HG03039 (cell line): ENCODE measurements at regions not wholly inside any gene's neighbourhood (a gene's known extent, or its start where the extent isn't known, plus 50 kb on each side); places are given as distances from the start of the nearest gene placed in this dataset.
A peak's percentile ranks its signal among the peaks of the same experiment; 100 is the strongest.

Experiments used
- ATAC-seq: cut with Tn5 transposase; IDR thresholded peaks from one replicate; pipeline ENCODE4 v1.9.1; 2021; ENCODE audit warnings: mild to moderate bottlenecking, moderate library complexity; ENCODE audit not compliant: unreplicated experiment

DNA sequence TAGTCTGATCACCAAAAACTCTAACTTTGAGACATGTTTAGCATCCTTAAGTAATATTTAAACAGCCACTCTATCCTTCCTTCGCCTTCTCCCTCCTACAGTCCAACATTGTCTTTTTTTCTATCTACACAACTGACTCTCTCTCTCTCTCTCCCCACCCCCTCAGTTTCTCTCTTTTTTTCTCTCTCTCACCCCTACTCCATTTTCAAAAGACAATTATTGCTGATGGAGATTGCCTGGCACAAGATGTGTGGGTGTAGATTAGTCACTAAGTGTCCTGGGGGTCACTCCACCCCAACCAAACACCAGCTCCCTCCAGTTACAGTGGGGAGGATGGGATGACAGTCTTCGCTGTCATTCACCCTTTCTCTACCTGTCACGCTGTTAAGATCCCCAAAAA, 94.5 kb upstream of the NFIA start:
- no peak for ATAC-seq

DNA sequence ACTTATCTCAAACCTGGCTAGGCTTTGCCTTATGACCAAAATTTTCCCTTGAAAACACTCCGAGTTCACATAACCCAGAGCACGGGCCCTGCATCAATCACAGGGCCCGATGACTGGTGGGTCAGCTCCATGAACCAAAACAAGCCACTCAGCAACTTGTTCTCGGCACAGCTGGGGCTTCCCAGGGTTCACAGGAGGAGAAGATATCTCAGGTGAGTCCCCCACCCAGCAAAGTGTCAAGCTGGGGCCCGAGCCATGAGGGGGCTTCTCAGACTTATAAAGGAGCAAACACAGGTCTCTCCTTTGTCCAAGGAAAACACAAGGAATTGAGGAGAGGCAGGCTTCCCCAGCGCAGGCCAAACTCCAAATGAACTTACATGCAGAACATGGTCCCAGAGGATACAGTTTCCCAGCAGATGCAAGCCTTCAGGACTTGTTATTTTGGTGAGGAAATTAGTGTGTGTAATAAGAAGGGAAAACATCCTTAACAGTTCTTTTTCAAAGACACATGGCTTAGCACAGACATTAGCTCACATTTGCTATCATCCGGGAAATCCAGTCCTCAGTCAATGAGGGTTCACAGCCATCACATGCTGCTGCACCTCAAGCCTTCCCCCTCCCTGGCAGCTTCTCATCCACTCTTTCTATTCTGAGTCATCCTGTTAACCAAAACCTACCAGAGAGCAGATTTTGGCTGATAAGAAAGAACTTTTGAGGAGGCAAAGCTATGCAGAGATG, 98.1 kb upstream of the NFIA start:
- no peak for ATAC-seq

DNA sequence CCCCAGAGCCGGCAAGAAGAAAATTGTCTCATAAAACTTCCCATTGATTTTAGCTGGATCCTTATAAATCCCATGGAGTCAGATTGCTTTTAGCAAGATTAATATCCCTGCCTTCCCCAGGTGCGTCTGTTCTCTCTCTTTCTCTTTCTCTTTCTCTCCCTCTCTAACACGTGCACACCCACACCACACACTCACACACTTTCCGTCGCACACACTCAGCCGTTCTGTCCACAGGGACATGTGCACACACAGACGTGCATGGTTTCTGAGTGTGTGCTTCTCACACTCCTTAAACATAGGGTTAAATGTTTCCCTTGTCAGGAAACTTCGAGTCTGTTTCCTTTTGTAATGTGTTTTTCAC, 98.7 kb upstream of the NFIA start:
- no peak for ATAC-seq

DNA sequence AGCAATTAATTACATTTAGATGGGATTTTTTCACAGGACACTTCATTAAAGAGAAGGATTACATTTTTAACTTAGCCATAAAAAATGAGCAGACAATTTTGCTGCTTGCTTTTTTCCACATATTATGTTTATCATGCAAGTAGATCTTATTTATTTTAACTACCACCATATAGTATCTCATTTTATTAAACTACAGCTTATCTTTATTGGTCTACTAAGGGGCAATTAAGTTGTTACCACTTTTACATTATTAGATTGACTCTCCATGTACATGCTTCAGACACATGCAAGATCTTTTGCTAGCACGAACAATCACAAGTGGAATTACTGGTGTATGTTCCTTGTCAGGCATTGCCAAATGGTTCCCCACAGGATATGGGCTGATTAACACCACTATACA, 99.8 kb upstream of the NFIA start:
- no peak for ATAC-seq

DNA sequence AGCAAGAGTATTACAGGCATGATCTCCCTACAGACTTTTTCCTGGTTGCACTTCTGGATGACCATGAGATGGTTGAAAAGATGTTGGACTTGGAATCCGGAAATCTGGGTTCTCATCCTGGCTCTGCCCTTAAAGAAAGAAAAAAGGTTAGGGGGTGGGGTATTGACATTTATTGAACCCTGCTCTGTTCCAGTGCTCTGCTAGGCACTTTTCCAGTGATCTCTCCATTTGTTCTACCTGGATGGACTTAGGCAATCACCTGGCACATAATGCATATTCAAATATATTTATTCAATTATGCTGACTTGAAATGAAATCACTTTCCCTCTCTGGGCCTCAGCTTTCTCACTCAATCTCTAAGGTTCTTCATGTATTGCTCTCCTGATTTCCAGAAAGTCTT, 101.0 kb upstream of the NFIA start:
- ATAC-seq, result no peak

DNA sequence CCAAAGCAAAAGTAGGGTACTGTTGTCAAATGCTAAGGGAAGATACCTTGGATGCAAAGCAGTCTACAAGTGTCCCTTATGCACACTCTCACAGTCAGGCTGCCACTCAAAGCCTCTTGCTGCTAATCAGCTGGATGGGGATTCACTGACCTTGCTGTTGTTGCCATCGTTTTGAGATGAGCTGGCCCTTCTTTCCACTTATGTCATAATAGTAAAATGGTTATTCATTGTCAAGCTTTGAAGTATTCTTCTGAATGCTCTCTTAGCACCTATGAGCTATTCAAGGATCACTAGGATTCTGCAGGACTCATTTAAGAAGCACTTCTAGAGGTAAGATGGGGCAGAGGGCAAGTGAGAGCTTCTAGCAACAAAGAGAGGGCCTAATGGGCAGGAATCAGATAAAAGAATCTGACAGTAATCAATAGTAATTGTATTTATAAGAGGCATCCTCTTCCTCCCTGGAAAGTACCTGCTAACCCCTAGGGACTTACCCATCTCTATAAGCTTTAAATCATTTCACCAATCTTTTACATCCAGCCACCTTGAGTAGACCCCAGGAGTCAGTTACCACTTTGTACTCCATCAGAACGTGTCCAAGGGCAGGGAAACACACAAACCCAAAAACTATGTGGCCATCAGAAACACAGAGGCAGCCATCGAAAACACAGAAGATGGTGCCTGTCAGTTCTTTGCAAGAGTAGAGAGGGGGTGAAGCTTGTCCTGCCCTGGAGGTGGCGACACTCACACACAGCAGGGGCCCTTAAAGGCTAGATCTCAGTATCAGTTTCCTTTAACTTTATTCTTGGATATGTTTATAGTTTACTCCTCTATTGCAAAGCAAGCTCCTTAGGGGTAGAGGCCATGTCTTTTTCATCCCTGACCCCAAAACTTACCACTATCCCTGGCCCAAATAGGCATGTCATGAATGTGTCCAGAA, 103.7 kb upstream of the NFIA start:
- ATAC-seq, result peak; percentile 76

DNA sequence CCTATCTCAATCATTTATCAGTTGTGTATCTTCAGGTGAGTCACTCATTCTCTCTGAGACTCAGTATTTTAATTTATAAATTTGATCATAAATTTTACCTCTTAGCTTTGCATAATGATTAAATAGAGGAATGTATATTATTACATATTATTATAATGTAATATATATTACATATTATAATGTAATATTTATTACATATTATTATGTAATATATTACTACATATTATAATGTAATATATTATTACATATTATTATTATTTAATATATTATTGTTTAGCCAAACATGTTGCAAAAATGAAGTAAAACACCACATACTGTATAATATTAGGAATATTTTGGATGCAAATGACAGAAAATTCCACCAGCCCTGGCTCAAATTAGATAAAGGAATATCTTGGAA, 104.7 kb upstream of the NFIA start:
- ATAC-seq, result no peak

DNA sequence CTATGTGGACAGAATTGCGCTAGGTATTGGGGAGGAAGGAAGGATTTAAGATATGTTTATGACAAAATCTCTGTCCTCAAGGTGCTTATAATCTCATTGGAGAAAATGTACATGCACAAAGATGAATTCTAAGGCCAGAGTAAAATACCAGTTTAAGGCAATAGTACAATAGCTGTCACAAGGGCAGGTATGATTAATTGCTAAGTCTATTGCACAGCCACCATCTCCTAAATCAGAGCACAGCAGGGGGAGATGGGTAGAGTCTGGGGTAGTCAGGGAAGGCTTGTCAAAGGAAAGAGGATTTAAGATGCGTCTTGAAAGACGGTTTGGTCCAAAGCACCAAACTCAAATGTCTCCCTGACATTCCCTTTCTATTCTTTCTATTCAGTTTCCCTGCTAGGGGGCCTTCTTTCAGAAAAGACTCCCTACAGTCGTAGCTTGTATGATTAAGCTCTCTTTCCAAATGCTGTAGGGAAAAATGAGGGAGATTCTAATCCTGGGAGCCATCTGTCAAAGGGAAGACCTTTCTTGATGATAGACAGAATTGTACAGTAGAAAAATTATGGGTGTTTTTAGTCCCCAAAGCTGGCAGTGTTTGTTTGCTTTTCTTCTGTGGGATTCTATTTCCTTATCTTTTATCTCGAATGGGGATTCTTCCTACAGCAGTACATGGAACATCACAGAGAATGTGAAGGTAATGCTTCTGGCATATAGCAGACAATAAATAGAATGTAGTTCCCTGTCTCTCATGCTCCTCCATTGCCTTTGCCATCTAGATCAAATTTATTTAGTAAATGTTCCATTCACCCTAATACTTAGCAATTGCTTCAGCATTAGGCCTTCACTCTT, 107.6 kb upstream of the NFIA start:
- ATAC-seq, result no peak

DNA sequence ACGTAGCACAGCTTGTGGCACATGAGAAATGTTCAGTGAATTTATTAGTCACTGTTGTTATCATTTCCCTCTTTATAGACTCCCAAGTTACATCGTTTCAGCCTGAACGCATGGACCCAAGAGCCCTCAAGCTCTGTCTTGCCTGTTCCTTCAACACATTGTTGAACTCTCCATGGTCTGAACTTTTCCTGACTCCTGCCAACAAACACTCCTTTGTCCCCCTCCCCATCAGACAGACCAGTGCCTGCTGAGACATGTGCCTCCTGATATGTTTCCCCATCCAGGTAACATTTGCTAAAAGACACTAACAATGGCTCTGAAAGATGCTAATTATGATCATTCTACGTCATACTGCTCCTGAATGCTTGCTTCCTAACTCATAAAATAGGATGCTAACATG, 108.7 kb upstream of the NFIA start:
- no peak for ATAC-seq

DNA sequence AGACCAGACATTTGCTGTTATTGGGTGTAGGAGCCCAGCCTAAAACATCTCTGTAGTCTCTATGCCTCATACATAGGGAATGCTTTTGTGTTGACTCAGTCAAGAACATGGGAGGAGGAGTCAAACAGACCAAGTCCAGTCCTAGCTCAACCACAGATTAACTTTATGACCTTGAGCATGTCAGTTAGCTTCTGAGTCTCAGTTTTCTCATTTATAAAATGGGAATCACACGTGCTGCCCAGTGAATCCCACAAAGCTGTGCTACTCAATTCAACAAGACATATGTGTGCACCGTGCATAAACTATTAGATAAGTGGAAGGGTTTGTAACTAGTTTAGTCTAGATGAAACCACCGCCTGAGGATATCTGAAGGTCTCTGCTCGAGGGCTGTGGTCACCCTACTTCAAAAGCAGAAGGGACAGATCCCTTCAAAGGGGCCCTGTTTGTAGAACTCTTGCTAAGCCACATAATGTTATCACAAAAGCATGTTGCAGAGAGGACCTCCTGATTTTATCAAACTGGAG, 109.5 kb upstream of the NFIA start:
- ATAC-seq, result no peak

DNA sequence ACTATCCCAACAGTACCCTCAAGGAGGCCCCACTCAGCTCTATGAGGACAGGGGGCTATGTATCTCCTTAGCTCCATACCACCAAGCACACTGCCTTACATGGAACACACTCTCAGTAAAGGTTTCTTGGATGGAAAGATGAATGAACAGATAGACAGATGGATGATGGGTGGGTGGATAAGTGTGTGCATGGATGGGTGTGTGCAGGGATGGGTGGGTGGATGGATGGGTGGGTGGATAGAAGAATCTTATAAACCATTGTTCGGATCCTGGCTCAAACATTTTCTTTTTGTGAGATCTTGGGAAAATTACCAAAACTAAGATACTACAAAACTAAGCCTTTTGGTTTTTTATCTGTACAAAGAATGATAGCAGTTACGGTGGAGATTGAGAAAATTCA, 111.0 kb upstream of the NFIA start:
- no peak for ATAC-seq

DNA sequence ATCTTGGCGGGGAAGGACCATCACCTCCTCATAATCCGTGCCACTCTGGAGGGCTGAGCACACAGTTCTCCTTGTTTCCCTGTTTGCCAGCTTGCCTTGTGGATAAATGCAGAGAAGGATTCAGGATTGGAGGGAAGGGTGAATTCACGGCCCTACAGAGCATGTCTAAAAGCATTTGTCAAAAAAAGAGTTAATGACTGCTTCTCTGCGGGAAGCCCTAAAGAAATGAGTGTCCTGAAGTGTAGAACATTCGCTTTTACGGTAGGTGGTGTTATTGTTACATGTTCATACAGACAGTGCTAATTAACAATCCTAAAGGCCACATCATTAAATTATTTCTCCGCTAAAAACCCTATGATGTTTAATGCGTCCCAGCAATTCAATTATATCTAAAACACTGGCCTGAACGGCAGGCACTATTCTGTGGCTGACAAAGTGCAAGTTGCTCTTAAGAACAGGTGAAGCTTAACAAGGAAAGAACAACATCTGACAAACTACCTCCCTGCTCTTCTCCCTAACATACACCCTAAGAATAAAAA, 112.3 kb upstream of the NFIA start:
- no peak for ATAC-seq

DNA sequence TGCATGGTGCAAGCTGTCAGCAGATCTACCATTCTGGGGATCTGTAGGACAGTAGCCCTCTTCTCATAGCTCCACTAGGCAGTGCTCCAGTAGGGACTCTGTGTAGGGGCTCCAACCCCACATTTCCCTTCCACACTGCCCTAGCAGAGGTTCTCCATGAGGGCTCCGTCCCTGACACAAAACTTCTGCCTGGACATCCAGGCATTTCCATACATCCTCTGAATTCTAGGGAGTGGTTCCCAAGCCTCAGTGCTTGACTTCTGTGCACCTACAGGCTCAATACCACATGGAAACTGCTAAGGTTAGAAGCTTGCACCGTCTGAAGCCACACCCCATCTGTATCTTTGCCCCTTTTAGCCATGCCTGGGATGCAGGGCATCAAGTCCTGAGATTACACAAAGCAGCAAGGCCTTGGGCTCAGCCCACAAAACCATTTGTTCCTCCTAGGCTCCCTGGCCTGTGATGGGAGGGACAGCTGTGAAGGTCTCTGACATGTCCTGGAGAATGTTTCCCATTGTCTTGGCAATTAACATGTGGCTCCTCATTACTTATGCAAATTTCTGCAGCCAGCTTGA, 117.0 kb upstream of the NFIA start:
- ATAC-seq, result no peak

DNA sequence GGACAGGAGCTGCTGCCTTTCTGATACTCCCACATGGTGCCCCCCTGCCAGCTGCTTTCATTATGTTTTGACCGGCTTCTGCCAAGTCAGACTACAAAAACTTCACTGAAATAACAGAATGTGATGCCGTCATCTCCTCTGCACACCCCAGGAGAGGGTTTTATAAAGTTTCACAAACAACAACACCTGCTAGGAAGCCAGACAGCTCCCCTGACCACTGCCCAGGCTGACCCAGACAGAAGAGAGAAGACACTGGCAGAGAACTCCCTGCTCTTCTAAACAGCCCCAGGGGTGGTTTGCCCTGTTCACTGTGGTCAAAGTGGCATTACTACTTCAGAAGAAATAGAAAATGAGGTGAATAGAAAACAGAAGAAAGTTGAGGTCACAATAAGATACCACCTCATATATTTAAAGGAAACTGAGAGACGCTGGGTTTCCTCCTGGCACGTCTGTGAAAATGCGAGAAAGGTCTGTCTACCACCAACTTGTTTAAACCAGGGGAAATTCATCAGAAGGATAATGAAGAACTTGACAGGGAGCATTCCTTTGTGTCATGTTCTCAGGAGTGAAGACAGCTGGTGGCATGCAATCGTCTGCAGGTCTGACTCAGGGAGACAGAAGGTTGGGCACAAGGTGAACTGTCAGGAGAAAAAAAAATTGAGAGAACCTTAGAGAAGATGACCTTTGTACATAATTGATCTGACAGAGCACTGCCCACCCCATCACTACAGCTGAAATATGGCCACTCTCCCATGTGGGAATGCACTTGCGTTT, 119.0 kb upstream of the NFIA start:
- no peak for ATAC-seq

DNA sequence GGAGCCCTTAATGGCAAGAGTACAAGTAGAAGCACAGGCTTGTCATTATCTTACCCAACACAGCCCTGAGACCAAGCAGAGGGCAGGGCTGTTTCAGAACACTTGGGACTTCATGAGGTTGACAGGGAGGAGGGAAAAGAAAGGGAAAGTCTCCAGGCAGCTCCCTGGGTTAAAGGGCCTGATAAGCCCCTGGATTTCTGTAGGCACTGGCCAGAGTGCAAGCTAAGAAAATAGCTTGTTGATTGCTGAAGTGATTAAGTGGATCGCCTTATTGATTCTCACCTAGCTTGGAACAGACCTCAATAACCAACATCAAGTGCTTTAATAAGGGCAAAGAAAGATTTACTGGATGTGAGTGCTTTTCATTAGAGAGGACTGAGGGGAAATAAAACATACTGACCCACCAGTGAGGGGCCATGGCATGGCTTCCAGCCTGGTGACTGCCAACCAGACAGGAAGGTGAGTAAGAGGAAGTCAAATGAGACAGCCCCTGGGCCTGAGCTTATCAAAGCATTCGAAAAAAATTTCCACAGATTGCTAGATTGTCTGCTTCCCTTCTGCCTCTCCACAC, 121.4 kb upstream of the NFIA start:
- ATAC-seq, result no peak

DNA sequence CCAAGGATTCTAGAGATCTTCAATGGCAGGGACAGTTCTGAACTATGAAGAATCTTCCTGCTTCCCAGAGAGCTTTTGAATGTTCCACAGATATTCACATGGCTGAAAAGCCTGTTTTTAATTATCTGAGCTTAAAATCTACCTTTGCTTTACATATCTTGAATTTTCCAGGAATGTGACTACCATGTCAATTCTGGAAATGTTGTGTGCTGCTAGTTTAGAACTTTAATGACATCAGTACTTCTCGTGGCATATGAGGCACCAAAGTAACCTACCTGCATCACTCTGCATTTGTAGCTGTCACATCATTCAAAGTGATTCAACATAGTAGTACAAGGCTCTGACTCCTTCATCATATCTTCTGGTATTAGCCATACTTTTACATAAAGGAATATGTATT, 122.7 kb upstream of the NFIA start:
- ATAC-seq, result no peak

DNA sequence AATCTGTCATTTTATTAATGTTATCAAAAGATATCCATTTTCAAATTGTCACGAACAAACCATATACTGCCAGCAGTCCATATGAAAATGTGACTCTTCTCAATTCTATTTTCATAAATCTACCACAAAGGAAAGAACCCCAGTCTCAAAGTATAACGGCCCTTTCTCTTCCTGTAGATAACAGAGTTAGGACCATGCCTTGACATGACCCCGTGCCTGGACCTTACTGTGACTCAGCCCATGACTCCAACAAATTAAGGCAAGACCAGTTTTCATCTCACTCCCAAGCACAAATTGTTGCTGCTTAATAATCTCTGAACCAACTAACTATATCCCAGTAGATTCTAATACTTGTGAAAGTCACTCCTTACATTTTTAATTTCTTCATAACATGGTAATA, 124.4 kb upstream of the NFIA start:
- ATAC-seq, result no peak

DNA sequence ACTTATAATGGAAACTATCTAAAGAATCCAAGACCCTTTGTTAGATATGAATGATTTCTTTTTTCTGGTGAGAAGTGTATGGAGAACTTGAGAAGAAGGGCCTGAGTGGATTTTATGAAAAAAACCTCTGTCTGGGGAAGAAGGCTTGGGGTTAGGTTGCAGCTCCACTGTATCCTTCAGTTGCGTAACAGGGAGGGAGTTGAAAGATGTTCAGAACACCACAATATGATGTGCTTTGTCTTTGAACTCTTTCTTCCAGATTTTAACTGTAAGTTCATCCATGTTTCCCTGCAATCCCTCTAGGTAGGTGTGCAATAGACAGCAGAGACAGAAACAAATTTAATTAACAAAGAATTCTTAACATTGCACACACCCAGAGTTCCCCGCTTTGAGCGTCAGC, 125.8 kb upstream of the NFIA start:
- no peak for ATAC-seq

DNA sequence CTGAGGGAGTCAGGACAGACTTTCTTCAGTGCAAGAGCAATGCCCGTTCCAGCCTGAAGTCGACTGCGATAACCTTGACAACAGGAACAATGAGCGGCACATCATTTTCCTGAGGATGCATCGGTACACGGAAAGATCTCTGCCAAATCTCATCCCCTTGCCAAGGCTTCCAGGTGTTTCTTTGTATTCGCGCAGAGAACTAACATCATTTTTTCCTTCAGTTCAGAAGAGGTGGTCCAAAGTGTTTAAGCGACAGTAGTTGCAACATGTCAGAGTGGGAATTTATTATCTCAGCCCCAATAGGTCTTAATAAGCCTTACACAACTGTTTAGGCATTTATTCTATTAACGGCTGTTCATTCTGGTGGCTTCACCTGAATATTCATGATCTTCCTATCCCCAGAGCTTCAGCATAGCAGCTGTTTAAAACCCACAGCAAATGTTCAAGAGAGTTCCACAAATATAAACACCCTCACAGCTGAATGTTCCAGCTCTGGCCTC, 129.7 kb upstream of the NFIA start:
- no peak for ATAC-seq
